AG04450 (cell line): ENCODE measurements at regions not wholly inside any gene's neighbourhood (a gene's known extent, or its start where the extent isn't known, plus 50 kb on each side); places are given as distances from the start of the nearest gene placed in this dataset.
A peak's percentile ranks its signal among the peaks of the same experiment; 100 is the strongest.

Experiments
- CTCF ChIA-PET: fragments of 300-600, 350-600 bp; formaldehyde crosslinking; extraction: SDS; loops from one replicate; lab custom pipeline; 2022; ENCODE audit warnings: antibody characterized with exemption, inconsistent platforms; lab: Charles Lee
- POLR2A ChIA-PET: fragments of 350-600 bp; formaldehyde crosslinking; extraction: SDS; loops from one replicate; lab custom pipeline; 2021; ENCODE audit warnings: antibody characterized with exemption, inconsistent platforms; lab: Yijun Ruan, JAX
- DNase-seq: peaks from one replicate; pipeline ENCODE4 v3.0.0-alpha.2; 2011; ENCODE audit warnings: low read depth, low spot score
- H3K27ac ChIP-seq: one replicate; pipeline ENCODE4 v1.5.1; 2012; ENCODE audit warnings: low read depth, low read length, control low read depth
- H3K27me3 ChIP-seq: one replicate; pipeline ENCODE4 v1.6.0; 2012; ENCODE audit warnings: low read length; ENCODE audit not compliant: control insufficient read depth, insufficient read depth
- H3K4me3 ChIP-seq: 2 replicates; pipeline ENCODE4 v1.5.1; 2011; ENCODE audit warnings: mild to moderate bottlenecking, low read depth, low read length, control low read depth
- H3K9me3 ChIP-seq: 2 replicates; pipeline ENCODE4 v1.5.1; 2012; ENCODE audit warnings: low read length; ENCODE audit not compliant: control insufficient read depth, insufficient read depth
- CTCF ChIP-seq: IDR thresholded peaks from 2 replicates; pipeline ENCODE4 v1.5.1; 2011; ENCODE audit warnings: low read depth, low read length, control low read depth, inconsistent platforms

GRCh38 chr7:142554560-142555532, 194.4 kb upstream of the PRSS1 start:
- Histone ChIP-seq H3K27me3 (no peaks in the 10 kb centered on the region), H3K27ac (peak overlapping the region; percentile 63), H3K9me3 (no peaks in the 10 kb centered on the region), H3K4me3 (no peak overlapping the region)
- ChIA-PET POLR2A (interaction anchor here (1.1 kb wide), 1 partner anchor 13 kb away, joined by 4 read pairs; no protein-coding TSS in a partner anchor), CTCF (interaction anchor here (0.7 to 2.4 kb wide), 8 partner anchors 8 to 229 kb away, joined by 3 to 10 read pairs (median 4); no protein-coding TSS in a partner anchor)
- no peak for TF ChIP-seq CTCF
- DNase-seq, result no peak

DNA sequence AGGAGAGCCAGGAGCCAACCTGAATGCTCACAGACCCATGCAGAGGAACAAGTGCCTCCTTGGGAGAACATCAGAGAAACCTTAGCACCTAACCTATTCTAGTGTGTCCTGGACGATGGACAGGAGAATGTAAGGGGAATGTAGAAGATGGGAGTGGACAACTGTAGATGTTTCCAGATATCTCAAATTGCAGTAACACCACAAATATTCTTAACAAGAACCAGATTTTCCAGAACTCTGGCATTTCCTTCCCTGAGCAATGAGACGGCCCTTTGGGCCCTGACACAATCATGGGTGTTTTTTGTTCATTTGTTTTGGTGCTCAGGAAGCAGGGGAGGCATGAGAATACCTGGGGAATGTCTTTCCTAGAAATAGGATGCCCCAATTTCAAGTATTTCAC, 196.1 kb upstream of the PRSS1 start:
- H3K27me3 ChIP-seq, result no peaks in the 10 kb centered on the region
- ChIA-PET CTCF (interaction anchor here (1.9 kb wide), 1 partner anchor 70 kb away, joined by 12 read pairs; no protein-coding TSS in a partner anchor), POLR2A (no interaction called here)
- no peak for DNase-seq
- no peak for TF ChIP-seq CTCF
- no peaks in the 10 kb centered on the region for H3K9me3 ChIP-seq
- H3K27ac ChIP-seq, result peak overlapping the region; percentile 52
- no peak overlapping the region for H3K4me3 ChIP-seq

DNA sequence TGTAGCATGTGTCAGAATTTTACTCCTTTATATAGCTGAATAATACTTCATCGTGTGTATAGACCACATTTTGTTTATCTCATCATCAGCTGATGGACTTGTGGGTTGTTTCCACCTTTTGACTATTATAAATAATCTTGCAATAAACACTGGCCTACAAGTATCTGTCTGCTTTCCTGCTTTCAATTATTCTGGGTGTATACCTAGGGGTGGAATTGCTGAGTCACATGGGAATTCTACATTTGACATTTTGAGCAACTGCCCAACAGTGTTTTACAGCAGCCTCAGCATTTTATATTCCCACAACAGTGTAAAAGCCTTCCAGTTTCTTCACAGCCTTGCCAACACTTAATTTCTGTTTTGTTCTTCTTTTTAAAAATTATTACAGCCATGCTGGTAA, 200.3 kb upstream of the PRSS1 start:
- Histone ChIP-seq H3K27me3 (no peaks in the 10 kb centered on the region), H3K4me3 (no peak overlapping the region), H3K9me3 (no peaks in the 10 kb centered on the region), H3K27ac (no peak overlapping the region)
- CTCF ChIA-PET, result interaction anchor here (1.2 kb wide), 1 partner anchor 14 kb away, joined by 4 read pairs; no protein-coding TSS in a partner anchor
- no peak for TF ChIP-seq CTCF
- DNase-seq, result no peak
- POLR2A ChIA-PET, result no interaction called here

GRCh38 chr7:142546452-142546851, 202.8 kb upstream of the PRSS1 start:
- H3K4me3 ChIP-seq, result no peak overlapping the region
- H3K27me3 ChIP-seq, result no peaks in the 10 kb centered on the region
- TF ChIP-seq CTCF, result no peak
- DNase-seq, result no peak
- ChIA-PET CTCF (interaction anchor here (0.6 to 1.7 kb wide), 10 partner anchors 10 to 265 kb away, joined by 3 to 8 read pairs (median 4); no protein-coding TSS in a partner anchor), POLR2A (no interaction called here)
- no peak overlapping the region for H3K27ac ChIP-seq
- no peaks in the 10 kb centered on the region for H3K9me3 ChIP-seq

GRCh38 chr7:142542942-142543341, 206.3 kb upstream of the PRSS1 start:
- ChIA-PET POLR2A (interaction anchor here (1.0 kb wide), 1 partner anchor 14 kb away, joined by 5 read pairs; no protein-coding TSS in a partner anchor), CTCF (interaction anchor here (0.5 to 1.9 kb wide), 5 partner anchors 8 to 312 kb away, joined by 3 to 5 read pairs (median 3); partner anchors contain the start of gene EPHB6)
- no peak for TF ChIP-seq CTCF
- Histone ChIP-seq H3K4me3 (no peak overlapping the region), H3K27me3 (no peaks in the 10 kb centered on the region), H3K27ac (peak overlapping the region; percentile 3), H3K9me3 (no peaks in the 10 kb centered on the region)
- DNase-seq, result no peak
